HL-60 (cell line): ENCODE measurements at regions not wholly inside any gene's neighbourhood (a gene's known extent, or its start where the extent isn't known, plus 50 kb on each side); places are given as distances from the start of the nearest gene placed in this dataset.

Source experiments
- DNase-seq, 2 experiments: peaks; one replicate each; pipeline ENCODE4 v3.0.0-alpha.2; 2010 to 2020; ENCODE audit warnings: low read depth in 1 of 2, low spot score in 1 of 2
- H3K27ac ChIP-seq: fragments of 250-450 bp; sonication (Bioruptor Pico); replicated peaks from 2 replicates; pipeline ENCODE4 v1.5.1; 2020; ENCODE audit warnings: mild to moderate bottlenecking, moderate library complexity
- H3K27me3 ChIP-seq: fragments of 250-450 bp; sonication (Bioruptor Pico); 2 replicates; pipeline ENCODE4 v1.5.1; 2021; ENCODE audit warnings: mild to moderate bottlenecking, moderate library complexity; ENCODE audit not compliant: insufficient read depth, poor library complexity, severe bottlenecking
- H3K4me3 ChIP-seq: replicated peaks from 2 replicates; pipeline ENCODE4 v1.5.1; 2011; ENCODE audit warnings: mild to moderate bottlenecking, control low read depth, low read length; ENCODE audit not compliant: insufficient read depth
- GABPA ChIP-seq: IDR thresholded peaks from 2 replicates; pipeline ENCODE4 v1.6.1; 2012; ENCODE audit warnings: low read depth
- POLR2AphosphoS5 ChIP-seq: IDR thresholded peaks from 2 replicates; pipeline ENCODE4 v1.6.1; 2012; ENCODE audit warnings: low read depth
- SPI1 ChIP-seq: IDR thresholded peaks from 2 replicates; pipeline ENCODE4 v1.6.1; 2012; ENCODE audit warnings: low read depth, mild to moderate bottlenecking, borderline replicate concordance
- TF ChIP-seq, protein P1 (sequence below): IDR thresholded peaks from one replicate; pipeline ENCODE4 v1.5.1; 2011; ENCODE audit warnings: low read length, control low read depth, inconsistent platforms; ENCODE audit not compliant: insufficient read depth
- TF ChIP-seq, protein P2 (sequence below): IDR thresholded peaks from 2 replicates; pipeline ENCODE4 v1.6.1; 2012; ENCODE audit warnings: low read depth; ENCODE audit not compliant: insufficient replicate concordance

DNA sequence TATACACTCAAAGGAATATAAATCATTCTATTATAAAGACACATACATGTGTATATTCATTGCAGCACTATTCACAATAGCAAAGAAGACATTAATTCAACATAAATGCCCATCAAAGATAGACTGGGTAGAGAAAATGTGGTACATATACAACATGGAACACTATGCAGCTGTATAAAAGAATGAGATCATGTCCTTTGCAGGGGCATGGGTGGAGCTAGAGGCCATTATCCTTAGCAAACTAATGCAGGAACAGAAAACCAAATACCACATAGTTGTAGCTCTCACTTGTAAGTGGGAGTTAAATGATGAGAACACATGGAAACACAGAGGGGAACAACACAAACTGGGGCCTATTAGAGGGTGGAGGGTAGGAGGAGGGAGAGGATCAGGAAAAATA lies 121.0 kb upstream of the LOC128125822 start:
- Histone ChIP-seq H3K27ac (no peak overlapping the region), H3K4me3 (no peak overlapping the region)
- DNase-seq = no peak

DNA sequence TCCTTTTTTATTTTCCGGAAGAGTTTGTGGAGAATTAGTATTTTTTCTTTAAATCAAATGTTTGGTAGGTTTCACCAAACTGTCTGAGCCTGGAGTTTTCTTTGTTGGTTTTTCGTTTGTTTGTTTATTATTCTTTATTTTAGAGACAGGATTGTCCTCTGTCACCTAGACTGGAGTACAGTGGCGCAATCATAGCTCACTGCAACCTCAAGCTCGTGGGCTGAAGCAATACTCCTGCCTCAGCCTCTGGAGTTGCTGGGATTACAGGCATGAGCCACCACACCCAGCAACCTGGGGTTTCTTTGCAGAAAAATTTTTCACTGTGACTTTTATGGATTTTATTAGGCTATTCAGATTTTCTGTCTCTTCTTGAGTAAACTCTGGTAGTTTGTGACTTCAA lies 120.2 kb upstream of the LOC128125822 start:
- no peak overlapping the region for H3K4me3 ChIP-seq
- no peaks in the 10 kb centered on the region for H3K27me3 ChIP-seq
- H3K27ac ChIP-seq = no peak overlapping the region
- DNase-seq = peak in 1 of 2 experiments; percentile 40
- TF ChIP-seq, protein P1, sequence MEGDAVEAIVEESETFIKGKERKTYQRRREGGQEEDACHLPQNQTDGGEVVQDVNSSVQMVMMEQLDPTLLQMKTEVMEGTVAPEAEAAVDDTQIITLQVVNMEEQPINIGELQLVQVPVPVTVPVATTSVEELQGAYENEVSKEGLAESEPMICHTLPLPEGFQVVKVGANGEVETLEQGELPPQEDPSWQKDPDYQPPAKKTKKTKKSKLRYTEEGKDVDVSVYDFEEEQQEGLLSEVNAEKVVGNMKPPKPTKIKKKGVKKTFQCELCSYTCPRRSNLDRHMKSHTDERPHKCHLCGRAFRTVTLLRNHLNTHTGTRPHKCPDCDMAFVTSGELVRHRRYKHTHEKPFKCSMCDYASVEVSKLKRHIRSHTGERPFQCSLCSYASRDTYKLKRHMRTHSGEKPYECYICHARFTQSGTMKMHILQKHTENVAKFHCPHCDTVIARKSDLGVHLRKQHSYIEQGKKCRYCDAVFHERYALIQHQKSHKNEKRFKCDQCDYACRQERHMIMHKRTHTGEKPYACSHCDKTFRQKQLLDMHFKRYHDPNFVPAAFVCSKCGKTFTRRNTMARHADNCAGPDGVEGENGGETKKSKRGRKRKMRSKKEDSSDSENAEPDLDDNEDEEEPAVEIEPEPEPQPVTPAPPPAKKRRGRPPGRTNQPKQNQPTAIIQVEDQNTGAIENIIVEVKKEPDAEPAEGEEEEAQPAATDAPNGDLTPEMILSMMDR = no peak
- TF ChIP-seq GABPA (no peak), SPI1 (no peak), POLR2AphosphoS5 (no peak)
- TF ChIP-seq, protein P2, sequence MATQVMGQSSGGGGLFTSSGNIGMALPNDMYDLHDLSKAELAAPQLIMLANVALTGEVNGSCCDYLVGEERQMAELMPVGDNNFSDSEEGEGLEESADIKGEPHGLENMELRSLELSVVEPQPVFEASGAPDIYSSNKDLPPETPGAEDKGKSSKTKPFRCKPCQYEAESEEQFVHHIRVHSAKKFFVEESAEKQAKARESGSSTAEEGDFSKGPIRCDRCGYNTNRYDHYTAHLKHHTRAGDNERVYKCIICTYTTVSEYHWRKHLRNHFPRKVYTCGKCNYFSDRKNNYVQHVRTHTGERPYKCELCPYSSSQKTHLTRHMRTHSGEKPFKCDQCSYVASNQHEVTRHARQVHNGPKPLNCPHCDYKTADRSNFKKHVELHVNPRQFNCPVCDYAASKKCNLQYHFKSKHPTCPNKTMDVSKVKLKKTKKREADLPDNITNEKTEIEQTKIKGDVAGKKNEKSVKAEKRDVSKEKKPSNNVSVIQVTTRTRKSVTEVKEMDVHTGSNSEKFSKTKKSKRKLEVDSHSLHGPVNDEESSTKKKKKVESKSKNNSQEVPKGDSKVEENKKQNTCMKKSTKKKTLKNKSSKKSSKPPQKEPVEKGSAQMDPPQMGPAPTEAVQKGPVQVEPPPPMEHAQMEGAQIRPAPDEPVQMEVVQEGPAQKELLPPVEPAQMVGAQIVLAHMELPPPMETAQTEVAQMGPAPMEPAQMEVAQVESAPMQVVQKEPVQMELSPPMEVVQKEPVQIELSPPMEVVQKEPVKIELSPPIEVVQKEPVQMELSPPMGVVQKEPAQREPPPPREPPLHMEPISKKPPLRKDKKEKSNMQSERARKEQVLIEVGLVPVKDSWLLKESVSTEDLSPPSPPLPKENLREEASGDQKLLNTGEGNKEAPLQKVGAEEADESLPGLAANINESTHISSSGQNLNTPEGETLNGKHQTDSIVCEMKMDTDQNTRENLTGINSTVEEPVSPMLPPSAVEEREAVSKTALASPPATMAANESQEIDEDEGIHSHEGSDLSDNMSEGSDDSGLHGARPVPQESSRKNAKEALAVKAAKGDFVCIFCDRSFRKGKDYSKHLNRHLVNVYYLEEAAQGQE = no peak

More for the DNA sequence above, 121.0 kb upstream of the LOC128125822 start:
- no peaks in the 10 kb centered on the region for H3K27me3 ChIP-seq
- TF ChIP-seq SPI1 (no peak), GABPA (no peak), POLR2AphosphoS5 (no peak)
- TF ChIP-seq, protein P1 = no peak
- TF ChIP-seq, protein P2 = no peak

DNA sequence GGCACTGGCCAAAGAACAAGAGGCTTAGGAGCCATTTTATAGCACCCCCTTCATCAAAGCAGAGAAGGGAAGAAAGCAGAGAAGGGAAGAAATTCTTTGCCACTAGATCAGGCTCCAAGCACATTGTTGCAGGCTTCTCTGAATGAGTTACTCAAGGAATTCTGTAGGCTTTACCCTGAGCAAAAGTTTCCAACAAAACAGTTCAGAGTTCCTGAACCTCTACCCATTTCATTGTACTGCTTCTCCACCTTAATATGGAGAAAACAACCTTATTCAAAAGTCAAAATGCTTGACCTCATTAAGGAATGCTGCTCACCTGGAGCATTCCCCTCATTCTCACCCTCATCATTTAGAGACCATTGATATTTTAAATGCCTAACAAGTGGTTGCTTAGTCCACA lies 115.5 kb upstream of the LOC128125822 start:
- H3K4me3 ChIP-seq = no peak overlapping the region
- H3K27me3 ChIP-seq = no peaks in the 10 kb centered on the region
- TF ChIP-seq, protein P2 = no peak
- TF ChIP-seq, protein P1 = no peak
- TF ChIP-seq POLR2AphosphoS5 (no peak), GABPA (no peak), SPI1 (no peak)
- no peak for DNase-seq
- H3K27ac ChIP-seq = no peak overlapping the region
